GM12874 (cell line): ENCODE measurements at regions not wholly inside any gene's neighbourhood (a gene's known extent, or its start where the extent isn't known, plus 50 kb on each side); places are given as distances from the start of the nearest gene placed in this dataset.

Experiments
- TF ChIP-seq, protein P1 (sequence below): IDR thresholded peaks from 2 replicates; pipeline ENCODE4 v1.5.1; 2011; ENCODE audit warnings: low read depth, mild to moderate bottlenecking, control low read depth, low read length, moderate library complexity; ENCODE audit not compliant: insufficient read depth

DNA sequence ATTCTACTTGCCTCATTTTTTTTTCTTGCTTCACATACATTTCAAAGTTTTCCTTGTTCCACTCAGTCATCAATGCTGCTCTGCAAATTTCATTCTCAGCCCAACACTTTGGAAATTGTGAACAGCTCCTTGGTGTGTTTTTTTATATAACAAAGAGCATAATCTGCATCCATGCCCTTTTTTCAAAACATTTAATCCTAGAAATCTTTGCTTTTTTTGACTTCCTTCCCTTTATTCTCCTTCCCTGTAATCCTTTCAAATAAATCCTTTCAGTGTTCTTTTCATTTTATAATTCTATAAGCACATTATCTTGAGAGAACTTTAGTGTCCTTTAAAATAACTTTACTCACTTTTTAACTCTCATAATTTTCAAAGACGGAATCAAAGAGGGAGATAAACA lies 1150.8 kb downstream of the SI start:
- TF ChIP-seq, protein P1, sequence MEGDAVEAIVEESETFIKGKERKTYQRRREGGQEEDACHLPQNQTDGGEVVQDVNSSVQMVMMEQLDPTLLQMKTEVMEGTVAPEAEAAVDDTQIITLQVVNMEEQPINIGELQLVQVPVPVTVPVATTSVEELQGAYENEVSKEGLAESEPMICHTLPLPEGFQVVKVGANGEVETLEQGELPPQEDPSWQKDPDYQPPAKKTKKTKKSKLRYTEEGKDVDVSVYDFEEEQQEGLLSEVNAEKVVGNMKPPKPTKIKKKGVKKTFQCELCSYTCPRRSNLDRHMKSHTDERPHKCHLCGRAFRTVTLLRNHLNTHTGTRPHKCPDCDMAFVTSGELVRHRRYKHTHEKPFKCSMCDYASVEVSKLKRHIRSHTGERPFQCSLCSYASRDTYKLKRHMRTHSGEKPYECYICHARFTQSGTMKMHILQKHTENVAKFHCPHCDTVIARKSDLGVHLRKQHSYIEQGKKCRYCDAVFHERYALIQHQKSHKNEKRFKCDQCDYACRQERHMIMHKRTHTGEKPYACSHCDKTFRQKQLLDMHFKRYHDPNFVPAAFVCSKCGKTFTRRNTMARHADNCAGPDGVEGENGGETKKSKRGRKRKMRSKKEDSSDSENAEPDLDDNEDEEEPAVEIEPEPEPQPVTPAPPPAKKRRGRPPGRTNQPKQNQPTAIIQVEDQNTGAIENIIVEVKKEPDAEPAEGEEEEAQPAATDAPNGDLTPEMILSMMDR, result no peak

DNA sequence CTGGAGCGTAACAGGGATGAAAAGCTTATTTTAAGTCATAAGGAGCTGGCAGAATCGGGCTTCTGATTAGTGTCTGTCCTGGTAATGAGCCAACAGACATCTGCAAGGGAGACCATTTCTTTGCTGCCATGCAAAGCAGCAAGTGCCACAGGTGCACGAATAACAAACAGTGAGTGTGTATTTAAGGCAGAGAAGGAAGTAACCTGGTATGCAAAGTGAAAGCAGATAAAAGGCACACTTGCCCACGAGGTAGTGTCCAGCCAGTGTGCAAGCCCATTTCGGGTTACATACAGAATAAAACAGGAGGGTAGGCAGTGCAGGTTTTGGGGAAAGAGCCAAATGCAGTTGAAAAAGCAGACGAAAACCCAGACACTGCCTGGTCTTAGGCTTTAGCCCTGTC lies 1153.7 kb downstream of the SI start:
- TF ChIP-seq, protein P1, result no peak

DNA sequence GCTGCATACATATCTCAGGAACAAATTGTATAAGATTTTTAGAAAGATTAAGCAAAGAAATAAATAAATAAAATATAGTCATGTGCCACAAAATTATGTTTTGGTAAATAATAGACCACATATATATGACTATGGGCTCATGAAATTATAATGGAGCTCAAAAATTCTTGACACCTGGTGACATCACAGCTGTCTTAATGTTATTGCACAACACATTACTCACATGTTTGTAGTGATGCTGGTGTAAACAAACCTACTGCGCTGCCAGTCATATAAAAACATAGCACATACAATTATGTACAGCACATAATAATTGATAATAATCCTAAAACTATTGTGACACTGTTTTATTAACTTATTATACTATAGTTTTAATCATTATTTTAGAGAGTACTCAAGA lies 1159.1 kb downstream of the SI start:
- TF ChIP-seq, protein P1, result no peak

DNA sequence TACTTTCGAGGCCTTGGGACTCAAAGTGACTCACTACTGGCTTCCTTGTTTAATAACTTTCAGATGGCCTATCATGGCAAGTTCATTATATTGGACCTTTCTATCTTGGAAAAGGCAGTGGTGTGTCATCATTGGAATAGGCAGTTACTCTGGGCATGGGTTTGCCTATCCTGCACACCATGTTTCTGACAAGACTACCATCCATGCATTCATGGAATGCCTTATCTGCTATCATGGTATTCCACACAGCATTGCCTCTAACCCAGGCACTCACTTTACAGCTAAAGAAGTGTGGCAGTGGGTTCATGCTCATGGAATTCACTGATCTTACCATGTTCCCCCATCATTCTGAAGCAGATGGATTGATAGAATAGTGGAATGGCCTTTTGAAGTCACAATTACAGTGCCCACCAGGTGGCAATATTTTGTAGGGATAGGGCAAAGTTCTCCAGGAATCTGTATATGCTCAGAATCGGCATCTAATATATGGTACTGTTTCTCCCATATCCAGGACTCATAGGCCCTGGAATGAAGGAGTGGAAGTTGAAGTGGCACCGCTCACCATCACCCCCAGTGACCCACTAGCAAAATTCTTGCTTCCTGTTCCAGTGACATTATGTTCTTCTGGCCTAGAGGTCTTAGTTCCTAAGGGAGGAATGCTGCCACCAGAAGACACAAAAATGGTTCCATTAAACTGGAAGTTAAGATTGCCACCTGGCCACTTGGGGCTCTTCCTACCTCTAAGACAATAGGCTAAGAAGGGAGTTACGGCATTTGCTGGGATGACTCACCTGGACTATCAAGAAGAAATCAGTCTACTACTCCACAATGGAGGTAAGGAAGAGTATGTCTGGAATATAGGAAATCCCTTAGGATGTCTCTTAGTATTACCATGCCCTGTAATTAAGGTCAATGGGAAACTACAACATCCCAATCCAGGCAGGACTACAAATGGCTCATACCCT lies 1161.4 kb downstream of the SI start:
- TF ChIP-seq, protein P1, result no peak

DNA sequence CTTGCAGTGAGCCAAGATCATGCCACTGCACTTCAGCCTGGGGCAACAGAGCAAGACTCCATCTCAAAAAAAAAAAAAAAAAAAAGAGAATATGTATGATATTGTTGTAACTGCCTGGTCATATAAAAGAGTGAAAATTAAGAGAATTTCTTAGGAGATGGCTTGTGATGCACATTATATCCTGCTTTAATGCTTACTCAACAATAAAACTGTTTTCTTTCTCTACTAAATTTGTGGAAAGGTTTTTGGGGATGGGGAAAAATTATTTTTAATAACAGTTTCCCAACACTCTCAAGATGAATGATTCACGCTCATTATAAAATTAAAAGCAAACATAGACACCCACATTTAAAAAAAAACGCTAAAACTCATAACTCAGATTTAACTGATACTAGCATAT lies 1163.0 kb downstream of the SI start:
- TF ChIP-seq, protein P1, result no peak

DNA sequence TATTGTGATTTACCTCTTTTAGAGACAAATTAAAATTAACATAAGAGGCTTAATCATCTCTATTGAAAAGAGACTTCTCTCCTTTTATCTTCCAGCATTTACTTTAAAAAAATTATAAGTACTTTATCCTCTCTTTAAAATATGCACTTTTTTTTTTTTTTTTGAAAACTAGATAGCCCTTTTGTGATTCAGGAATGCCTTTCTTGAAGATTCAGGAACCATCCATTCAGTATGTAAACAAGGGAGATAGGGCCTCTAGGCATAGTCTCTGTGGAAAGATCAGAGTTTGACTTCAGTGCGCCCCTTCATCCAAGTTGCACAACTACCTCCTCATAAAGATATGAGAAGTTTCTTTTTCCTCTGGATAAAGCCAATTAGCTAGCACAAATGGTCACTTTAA lies 1163.7 kb downstream of the SI start:
- TF ChIP-seq, protein P1, result no peak

DNA sequence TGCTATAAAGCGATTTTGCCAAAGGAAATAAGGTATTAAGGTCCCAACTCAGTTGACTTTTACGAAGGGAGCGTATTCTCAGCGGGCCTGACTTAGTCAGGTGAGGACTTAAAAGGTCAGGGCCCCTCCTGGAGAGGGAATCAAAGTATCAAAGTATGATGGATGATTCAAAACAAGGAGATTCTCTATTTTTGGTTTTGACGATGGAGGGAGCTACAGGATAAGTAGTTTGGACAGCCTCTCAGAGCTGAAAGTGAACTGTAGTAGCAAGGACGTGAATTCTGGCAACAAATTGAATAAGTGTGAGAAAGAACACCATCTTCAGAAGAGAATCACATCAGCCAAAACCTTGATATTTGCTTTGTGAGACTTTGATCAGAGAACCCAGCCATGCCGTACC lies 1186.5 kb downstream of the SI start:
- TF ChIP-seq, protein P1, result no peak
